ENCODE measurements at regions not wholly inside any gene's neighbourhood (a gene's known extent, or its start where the extent isn't known, plus 50 kb on each side); places are given as distances from the start of the nearest gene placed in this dataset.

DNA sequence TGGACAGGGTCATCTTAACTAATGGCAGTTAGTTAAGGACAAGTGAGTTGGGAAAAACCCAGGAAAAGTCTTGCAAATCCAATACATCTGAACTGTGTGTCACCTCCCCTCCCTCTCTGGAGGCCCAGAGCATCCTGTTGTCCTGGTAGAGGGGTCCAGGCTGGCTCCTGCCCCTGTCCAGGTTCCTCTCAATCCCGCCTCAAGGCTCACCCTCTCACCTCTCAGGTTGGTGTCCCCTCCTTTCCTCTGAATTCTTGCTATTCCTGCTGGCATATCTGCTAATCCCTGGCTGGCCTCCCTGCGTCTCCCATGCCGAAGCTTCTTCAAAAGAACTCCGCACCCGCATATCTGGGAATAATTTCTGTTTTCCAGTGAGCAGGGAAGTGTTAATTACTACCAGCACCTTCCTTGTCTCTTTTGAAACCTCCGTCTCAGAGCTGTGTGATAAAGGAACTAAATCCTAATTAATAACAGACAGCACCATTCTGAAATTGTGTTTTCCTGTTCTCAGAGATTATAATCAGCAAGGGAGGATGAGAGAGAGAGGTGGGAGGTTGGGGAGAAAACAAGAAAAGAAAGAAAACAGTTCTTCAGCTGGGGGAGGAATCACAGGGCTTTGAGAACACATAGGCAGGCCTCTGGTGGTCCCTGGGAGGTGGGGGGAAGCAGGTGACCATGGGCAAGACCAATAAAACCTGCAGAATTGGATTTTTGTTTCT lies 568.0 kb downstream of the PTPRU start:
- no peak overlapping the region for H3K4me3 ChIP-seq (ENCODE audit: low read depth, low read length)
- TF ChIP-seq, protein P1, sequence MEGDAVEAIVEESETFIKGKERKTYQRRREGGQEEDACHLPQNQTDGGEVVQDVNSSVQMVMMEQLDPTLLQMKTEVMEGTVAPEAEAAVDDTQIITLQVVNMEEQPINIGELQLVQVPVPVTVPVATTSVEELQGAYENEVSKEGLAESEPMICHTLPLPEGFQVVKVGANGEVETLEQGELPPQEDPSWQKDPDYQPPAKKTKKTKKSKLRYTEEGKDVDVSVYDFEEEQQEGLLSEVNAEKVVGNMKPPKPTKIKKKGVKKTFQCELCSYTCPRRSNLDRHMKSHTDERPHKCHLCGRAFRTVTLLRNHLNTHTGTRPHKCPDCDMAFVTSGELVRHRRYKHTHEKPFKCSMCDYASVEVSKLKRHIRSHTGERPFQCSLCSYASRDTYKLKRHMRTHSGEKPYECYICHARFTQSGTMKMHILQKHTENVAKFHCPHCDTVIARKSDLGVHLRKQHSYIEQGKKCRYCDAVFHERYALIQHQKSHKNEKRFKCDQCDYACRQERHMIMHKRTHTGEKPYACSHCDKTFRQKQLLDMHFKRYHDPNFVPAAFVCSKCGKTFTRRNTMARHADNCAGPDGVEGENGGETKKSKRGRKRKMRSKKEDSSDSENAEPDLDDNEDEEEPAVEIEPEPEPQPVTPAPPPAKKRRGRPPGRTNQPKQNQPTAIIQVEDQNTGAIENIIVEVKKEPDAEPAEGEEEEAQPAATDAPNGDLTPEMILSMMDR (IDR thresholded peaks at IDR 0.05; ENCODE audit: low read depth, low read length, missing control alignments), result no peak
- DNase-seq (ENCODE audit: low read depth), result no peak
- in situ Hi-C loops (cut with HindIII; ENCODE audit: low sequenced_read_pairs), result no loop called here

DNA sequence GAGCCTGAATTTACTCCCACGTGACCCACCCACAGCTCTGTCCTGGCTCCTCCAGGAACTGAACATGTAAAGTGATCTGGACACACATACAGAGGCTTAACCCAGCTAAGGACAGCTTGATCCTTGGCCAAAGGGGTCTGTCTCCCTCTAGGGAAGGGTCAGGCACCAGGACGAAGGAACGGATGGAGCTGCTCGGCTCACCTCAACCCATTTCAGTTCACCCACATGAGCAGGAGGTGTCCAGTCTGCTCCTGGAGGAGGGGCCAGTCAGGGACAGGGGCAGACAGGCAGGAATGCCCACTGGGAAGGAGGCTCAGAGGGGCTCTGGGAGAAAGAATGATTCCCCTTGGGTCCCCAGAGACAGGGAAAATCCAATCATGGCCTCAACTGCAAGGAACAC lies 567.2 kb downstream of the PTPRU start:
- TF ChIP-seq, protein P1 (IDR thresholded peaks at IDR 0.05; ENCODE audit: low read depth, low read length, missing control alignments), result no peak
- in situ Hi-C loops (cut with HindIII; ENCODE audit: low sequenced_read_pairs), result no loop called here
- DNase-seq (ENCODE audit: low read depth), result no peak
- H3K4me3 ChIP-seq (ENCODE audit: low read depth, low read length), result no peak overlapping the region

DNA sequence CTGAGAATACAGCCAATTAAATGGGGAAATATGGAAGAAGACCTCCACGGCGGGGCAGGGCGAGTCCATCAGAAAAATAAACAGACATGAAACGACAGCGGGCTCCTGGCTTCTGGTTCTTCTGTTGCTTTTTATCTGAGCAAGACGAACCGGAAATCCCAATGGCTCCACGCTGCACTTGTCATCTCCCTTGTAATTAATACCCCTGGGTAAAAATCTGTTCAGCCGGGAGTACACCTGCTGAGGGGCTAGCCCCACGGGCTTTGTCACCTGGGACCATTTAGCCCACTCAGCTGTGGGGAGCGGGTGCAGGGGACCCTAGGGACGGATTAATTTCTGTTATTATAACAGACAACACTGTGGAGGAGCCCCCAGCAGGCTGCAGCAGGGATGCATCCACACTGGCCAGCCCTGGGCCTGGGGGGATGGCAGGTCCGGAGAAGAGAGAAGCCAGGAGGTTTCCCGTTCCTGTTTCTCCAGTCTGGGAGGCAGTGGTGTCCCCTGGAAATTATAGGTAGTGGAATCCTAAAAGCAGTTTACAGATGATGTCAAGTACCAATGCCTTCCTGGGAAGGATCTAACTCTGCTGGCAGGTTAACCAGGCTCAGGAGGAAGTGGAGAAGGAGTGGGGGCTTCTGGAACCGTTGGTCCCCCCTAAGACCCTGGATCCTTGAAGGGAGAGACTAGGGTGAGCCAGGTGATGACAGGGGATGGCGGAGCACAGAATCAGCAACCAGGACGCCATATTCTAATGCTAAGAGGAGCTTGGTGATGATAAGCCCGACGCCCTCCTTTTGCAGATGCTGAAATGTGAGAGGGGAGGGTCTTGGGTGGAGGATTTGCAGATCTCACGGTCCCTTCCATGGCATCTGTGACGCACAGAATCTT lies 566.1 kb downstream of the PTPRU start:
- no peak for DNase-seq (ENCODE audit: low read depth)
- in situ Hi-C loops (cut with HindIII; ENCODE audit: low sequenced_read_pairs), result no loop called here

DNA sequence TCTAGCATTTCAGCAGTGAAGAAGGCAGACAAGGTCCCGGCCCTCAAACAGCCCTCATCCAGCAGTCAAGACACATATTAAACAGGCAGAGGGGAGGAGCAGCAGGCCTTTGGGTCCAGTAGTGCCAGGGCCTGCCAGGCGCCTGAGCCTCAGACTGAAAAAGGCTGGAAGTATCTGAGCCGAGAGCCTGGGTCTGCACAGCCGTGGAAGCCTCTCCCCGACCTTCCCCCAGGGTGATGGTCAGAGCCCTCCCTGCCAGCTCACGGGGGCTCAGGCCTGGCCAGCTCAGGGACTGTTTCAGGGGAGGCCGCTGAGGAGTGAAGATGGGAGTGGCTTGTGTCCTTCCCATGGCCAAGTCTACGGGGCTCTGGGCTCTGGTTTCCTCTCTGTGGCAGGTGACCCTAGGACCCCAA lies 565.2 kb downstream of the PTPRU start:
- H3K4me3 ChIP-seq (ENCODE audit: low read depth, low read length), result no peak overlapping the region
- DNase-seq (ENCODE audit: low read depth), result no peak
- in situ Hi-C loops (cut with HindIII; ENCODE audit: low sequenced_read_pairs), result no loop called here
- TF ChIP-seq, protein P1 (IDR thresholded peaks at IDR 0.05; ENCODE audit: low read depth, low read length, missing control alignments), result no peak

More for the DNA sequence above, 566.1 kb downstream of the PTPRU start:
- TF ChIP-seq, protein P1 (IDR thresholded peaks at IDR 0.05; ENCODE audit: low read depth, low read length, missing control alignments), result no peak
- H3K4me3 ChIP-seq (ENCODE audit: low read depth, low read length), result no peak overlapping the region

DNA sequence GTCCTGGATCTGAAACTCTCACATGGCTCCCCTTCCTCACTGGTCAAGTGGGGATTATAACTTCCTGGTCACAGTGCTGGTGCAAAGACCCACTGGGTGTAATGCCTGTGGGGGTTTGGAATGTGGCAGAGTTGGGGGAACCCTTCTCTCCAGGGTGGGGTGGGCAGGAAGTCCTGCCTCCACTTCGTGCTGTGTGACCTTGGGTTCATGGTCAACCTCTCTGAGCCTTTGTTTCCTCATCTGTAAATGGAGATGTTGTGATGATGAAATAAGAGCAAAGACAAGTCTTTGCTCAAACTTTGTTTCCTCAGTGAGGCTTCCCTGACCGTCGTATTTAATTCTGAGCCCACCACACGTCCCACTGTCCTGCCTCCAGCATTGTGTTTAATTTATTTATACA lies 564.7 kb downstream of the PTPRU start:
- DNase-seq (ENCODE audit: low read depth), result no peak
- in situ Hi-C loops (cut with HindIII; ENCODE audit: low sequenced_read_pairs), result no loop called here
- TF ChIP-seq, protein P1 (IDR thresholded peaks at IDR 0.05; ENCODE audit: low read depth, low read length, missing control alignments), result no peak
- no peak overlapping the region for H3K4me3 ChIP-seq (ENCODE audit: low read depth, low read length)

DNA sequence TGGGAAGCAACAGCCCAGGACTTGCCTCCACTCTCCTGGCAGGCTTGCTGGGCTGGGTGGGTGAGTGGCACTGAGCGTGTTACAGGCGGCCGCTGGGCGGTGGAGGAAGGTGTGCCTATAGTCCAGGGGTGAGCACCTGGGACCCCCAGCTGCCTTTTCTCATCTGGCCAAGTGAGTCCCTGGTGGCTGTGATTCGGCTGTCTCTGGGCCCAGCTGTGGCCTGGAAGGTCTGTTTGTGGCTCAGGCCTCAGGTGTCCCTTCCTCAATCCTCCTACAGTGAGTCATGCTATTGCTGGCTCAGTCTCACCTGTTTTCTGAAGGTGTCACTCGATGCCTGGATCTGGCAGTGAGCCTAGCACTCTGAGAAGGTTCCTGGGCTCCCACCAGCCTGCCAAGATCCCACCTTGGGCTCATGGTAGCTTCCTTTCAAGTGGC lies 564.2 kb downstream of the PTPRU start:
- H3K4me3 ChIP-seq (ENCODE audit: low read depth, low read length), result no peak overlapping the region
- no peak for DNase-seq (ENCODE audit: low read depth)
- in situ Hi-C loops (cut with HindIII; ENCODE audit: low sequenced_read_pairs), result no loop called here
- TF ChIP-seq, protein P1 (IDR thresholded peaks at IDR 0.05; ENCODE audit: low read depth, low read length, missing control alignments), result no peak
